Right lung (tissue), 2 donors: ENCODE measurements at regions not wholly inside any gene's neighbourhood (a gene's known extent, or its start where the extent isn't known, plus 50 kb on each side); places are given as distances from the start of the nearest gene placed in this dataset.
"Not testable (repeated sequence)": the region's sequence is repeated elsewhere in the genome, so short reads cannot be mapped to it uniquely, and the experiment has no call there.

Source experiments
- DNase-seq, 2 donors: peaks; one replicate each; pipeline ENCODE4 v3.0.0-alpha.2; 2013

DNA sequence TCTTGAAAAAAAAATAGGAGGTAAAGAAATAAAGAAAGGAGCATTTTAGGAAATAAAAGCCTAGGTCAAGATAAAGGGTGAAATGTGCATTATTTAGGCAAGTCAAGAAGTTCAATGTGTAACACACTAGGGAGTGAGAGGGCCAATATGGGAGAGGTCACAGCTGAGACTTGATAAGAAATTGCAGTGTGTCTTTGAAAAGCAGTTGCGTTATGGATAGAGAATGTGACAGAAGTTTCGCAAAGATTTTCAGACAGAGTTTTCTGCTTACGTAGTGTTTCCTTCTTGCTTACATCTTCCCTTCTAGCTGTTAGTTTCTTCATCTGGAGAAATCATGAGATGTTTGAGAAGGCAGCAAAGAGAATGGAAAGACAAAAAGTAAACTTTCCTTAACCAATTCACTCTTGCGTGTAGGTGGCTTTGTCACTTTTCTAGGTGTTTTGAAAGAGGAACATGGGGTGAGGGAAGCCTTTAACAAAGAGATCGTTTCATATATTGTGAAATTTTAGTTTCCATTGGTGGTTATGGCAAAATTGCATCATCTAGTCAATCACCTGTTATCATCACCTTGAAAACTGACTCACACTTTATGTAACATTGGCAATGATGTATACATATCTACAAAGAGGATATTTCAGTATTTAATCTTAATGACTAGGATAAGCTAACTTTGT, 975.5 kb downstream of the OLFM4 start:
- no peak for DNase-seq

DNA sequence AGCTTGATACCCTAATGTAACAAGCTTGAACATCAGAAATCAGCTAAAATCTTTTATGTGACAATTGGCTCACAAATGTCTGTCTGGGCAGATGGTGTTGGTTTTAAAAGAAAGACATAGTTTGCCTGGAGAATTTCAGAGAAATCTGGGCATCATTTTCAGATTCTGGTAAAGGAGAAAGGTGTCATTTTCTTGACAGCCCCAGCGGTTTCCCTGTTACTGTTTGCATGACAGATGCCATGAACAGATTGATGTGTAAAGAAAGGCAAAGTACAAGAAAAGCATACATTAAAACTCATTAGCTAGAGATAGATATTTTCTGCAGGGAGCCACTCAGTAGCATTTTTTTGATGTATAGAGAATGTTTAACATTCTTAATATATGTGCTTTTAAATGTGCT, 987.9 kb downstream of the OLFM4 start:
- DNase-seq = no peak

DNA sequence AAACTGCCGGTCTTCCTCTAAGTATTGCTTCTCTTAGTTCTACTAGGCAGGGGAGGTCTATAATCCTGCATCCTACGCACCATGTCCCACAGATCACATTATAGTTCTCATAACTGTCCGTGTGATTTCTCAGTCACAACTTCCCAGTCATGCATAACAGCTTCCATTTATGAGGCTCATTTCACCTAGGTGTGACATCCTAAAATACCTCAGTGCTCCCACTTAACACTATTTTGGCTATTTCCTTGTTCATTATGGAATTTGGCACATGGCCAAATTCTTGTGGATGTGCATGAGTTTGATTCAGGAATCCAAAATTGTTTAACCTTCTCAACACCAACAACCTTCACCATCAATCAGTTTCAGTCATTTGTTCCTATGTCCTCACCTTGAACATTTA, 989.9 kb downstream of the OLFM4 start:
- DNase-seq = no peak

DNA sequence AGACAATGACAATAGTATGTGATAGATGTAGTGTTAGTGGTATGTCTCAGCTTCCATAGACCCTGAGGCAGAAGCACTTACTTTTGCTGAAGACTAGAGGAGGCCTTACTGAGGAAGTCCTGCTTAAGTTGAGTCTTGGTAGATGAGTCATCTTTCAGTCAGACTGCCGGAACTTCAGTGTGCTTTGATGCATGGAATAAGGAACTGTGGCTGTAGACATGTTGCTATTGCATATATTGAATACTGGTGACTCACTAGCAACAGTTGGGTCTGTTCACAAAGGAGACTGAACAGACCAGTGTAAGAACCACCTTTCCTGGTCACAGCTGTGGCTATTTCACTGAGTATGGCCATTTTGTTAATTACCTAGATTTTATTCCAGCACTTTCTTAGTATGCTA, 1000.6 kb downstream of the OLFM4 start:
- no peak for DNase-seq

DNA sequence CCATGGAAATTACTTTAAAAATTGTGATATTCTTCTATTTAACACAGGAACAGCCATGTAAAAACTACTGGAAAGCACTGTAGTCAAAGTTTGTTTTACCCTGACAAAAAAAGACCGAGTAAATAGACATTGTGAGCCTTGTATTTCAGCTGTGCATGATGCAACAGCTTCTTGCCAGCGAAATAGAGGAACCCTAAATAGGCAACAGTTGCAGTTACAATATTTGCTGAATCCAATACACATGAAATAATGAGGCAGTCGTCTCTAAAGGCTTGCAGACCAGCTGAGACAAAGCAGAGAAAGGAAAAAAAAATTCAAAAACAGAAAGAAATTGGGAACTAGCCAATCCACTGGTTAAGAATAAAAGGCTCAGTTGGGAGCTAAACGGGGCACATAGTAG, 1001.1 kb downstream of the OLFM4 start:
- DNase-seq = no peak

DNA sequence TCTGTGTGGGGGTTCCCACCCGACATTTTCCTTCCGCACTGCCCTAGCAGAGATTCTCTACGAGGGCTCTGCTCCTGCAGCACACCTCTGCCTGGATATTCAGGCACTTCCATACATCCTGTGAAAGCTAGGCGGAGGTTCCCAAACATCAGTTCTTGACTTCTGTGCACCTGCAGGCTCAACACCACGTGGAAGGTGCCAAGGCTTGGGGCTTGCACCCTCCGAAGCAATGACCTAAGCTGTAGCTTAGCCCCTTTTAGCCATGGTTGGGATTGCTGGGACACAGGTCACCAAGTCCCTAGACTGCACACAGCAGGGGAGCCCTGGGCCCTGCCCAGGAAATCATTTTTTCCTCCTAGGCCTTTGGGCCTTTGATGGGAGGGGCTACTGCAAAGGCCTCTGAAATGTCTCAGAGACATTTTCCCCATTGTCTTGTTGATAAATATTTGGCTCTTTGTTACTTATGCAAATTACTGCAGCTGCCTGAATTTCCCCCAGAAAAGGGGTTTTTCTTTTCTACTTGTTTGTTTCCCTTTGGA, 1004.8 kb downstream of the OLFM4 start:
- no peak for DNase-seq

DNA sequence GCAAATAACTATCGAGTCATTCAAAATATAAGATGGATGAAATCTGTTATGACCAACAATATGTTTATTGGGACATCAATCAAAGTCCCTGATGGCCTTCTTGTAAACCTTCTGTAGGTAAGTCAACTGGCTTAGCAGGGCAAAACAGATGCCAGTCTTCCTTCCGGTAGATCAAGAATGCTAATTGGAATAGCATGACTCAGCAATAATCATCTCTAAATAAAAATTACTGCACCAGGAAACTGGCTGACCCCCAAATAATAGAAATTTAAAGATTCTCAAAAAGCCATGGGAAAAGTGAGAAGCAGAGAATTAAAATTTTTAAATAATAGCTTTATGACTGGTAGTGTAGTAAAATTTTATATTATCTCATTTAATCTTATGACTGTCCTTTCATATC, 1005.4 kb downstream of the OLFM4 start:
- no peak for DNase-seq

DNA sequence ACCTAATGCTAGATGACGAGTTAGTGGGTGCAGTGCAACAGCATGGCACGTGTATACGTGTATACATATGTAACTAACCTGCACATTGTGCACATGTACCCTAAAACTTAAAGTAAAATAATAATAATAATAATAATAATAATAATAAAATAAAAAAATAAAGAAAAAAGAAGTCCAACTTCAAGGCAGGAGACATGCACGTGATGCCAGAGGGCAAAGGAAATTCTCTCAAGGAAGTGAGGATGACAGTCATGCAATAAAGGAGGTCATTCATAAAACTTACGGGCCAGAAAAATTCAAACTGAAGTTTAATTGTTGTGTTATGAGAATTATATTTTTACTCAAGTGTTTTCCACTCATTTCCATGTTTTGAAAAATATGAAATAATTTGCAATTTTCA, 1028.8 kb downstream of the OLFM4 start:
- DNase-seq = not testable (repeated sequence)

DNA sequence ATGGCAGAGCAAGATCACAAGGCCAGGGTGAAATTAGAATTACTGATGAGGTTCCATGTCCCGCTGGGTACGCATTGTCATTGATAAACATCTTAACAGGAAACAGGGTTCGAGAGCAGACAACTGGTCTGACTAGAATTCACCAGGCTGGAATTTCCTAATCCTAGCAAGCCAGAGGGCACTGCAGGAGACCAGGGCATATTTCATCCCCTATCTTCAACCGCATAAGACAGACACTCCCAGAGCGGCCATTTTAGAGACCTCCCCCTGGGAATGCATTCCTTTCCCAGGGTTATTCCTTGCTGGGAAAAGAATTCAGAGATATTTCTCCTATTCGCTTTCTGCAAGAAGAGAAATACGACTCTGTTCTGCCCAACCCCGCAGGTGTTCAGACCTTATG, 1041.3 kb downstream of the OLFM4 start:
- DNase-seq = not testable (repeated sequence)

DNA sequence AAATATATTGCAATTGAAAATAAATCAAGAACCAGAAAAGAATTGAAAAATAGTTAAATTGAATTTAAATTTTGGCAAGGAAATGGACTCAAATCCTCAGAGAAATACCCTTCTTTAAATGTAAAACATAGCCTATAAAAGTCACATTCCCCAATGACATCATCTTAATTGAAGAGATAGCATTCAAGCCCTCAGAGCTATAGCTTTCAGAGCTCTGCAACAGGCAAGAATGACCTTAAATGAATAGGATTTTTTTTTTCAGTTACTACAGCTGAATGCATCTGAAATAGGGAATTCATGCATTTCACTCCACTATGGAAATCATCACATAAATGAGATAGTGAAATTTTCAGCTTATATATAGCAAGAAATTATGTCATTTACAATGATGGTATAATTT, 1049.0 kb downstream of the OLFM4 start:
- no peak for DNase-seq

DNA sequence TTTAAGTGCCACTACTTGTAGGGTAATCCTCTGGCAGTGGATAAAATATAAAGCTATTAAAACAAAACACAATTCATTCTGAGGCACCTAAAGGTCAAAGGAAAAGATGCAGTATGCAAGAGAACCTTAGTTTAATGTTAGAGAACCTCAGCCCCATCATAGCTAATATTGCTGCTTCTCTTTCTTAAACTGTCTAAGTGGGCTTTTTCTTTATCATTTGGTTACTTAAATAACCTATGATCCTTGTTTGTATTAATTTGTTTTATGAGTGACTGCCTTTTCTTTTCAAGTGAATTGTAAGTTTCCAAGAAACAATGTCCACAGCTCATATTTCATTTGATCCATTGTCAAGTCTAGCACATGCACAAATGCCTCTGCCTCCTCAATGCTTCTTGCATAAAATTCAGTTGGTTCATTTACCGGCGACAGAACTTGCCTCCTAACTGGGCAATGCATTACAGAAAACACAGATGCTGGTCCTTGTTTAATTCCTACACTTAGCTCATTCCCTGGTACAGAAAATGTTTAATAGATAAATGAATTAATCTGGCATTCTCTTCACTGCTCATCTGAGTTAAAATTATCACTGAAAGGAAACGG, 1049.8 kb downstream of the OLFM4 start:
- DNase-seq = no peak

DNA sequence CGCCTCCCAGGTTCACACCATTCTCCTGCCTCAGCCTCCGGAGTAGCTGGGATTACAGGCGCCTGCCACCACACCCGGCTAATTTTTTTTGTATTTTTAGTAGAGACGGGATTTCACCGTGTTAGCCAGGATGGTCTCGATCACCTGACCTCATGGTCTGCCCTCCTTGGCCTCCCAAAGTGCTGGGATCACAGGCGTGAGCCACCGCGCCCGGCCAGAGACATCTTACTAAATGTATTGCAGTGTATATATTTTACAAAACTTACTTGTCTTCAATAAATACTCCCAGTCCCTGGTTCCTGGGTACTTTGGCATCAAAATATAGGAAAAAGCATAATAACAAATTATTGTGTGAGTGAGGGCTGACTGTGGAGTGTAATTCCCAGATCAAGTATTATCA, 1053.7 kb downstream of the OLFM4 start:
- not testable (repeated sequence) for DNase-seq

DNA sequence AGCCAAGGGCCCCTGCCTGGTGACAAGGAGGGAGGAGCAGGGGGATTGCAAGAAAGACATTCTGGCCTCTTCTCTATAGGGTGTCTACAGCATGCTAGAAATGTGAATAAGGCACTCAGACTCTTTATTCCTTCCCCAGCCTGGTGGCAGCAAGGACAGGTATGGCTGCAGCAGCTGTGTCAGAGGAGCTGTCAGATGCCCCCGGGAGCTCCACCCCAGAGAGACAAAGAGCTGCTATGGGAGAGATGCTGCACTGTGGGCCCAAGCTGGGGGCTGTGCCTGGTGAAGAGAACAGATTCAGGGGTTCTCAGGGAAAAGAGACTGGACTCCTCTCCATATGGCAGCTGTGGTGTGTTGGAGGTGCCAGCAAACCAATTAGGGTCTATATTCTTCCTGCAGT, 1063.3 kb downstream of the OLFM4 start:
- DNase-seq = no peak

DNA sequence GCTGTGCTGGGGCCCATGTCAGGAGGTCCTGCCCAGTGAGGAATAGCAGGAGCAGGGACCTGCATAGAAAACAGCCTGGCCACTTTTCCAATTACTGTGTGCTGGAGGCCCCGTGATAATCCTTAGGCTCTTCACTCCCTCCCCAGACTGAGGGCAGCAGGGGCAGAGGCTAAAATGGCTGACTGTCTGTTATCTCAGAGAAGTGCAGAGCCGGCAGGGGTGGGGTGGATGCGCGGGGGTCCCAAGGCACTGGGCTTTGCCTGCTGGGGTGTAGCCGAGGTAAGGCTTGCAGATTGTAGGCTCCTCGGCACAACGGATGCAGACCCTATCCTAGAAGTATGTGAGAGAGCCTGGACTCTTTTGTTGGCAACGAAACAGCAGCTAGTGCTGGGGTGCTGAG, 1064.1 kb downstream of the OLFM4 start:
- no peak for DNase-seq

DNA sequence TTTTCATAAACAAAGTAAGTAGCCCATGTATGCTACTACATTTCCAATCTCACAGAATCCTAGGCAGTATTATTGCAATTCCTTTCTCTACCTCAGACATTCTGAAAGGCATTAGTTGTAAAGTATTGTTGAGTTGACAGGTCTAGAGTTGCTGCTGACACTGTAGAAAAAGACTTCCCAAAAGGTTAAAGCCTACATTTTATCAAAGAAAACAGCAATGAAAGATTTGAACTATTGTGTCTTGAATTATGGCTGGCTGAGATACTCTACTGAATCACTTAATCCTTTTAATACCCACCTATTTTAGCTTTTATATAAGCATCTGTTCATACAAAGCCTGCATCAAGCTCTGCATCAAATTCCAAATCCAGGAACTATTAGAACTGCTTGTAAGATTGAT, 1082.0 kb downstream of the OLFM4 start:
- DNase-seq = no peak

DNA sequence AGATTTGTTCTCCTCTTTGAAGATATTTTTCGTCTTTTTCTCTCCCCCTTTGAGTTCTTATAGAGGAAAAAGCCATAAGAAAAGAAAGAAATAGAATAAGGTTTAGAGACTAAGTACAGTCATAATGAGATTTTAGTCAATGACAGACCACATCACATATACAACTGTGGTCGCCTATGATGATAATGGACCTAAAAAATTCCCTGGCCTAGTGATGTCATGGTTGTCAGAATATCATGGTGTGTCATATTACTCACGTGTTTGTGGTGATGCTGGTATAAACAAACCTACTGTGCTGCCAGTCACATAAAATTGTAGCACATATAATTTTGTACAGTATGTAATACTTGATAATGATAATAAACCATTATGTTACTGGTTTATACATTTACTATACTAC, 1096.1 kb downstream of the OLFM4 start:
- no peak for DNase-seq

DNA sequence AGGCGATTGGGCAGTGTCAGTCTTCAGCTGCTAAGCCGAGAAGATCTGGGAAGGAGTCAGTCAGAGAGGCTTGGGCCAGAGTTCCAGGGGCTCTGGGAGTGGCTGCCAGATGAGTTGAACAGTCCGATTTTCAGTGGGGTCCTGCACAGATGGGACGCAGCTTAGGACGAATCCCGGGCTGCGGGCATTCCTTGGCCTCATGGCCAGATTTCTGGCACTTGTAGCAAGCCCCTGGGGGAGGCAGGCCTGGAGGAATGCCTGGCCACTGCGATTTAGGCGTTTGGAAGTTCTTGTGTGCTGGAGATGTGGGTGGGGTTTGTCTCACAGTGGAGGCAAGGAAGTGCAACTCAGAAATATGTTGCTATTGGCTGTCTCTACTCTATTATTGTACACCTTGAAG, 1102.3 kb downstream of the OLFM4 start:
- not testable (repeated sequence) for DNase-seq

DNA sequence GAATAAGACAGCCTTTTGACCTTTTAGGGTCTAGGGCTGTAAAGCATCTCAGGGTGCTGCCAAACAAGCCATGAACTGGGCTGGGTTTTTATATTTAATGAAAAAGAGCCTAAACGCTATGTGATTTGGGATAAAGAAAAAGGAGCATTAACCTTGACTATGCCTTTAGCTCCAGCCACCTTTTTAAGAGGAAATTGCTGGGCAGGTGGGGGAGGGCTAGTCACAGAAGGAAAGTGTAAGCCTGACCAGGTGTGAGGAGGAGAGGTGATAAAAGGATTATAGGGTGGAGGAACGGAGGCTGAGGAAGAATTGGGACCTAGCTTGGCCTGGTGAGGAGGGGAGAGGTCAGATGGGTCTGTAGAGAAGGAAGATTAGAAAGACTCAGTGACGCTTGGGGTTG, 1102.8 kb downstream of the OLFM4 start:
- DNase-seq = not testable (repeated sequence)

DNA sequence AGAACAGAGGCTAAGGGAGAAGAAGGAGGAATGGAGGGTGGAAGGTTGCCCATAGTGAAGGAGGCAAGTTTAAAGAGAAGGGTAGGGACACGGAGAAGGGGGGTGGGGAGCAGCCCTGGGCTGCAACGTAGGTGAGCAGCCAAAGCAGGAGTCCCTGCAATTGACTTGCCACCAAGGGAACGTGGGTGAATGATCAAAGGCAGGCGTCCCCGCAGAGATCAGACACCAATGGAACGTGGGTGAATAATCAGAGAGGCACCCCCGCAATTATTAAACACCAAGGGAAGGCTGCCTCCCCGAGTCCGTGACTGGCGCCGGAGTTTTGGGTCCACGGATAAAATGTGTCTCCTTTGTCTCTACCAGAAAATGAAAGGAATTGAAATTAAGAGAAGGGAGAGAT, 1103.5 kb downstream of the OLFM4 start:
- not testable (repeated sequence) for DNase-seq

DNA sequence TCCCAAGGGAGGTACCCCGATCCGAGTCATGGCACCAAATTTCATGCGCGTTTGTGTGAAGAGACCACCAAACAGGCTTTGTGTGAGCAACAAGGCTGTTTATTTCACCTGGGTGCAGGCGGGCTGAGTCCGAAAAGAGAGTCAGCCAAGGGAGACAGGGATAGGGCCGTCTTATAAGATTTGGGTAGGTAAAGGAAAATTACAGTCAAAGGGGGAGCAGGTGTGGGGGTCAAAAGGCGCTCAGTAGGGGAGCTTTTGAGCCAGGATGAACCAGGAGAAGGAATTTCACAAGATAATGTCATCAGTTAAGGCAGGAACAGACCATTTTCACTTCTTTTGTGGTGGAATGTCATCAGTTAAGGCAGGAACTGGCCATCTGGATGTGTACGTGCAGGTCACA, 1104.1 kb downstream of the OLFM4 start:
- DNase-seq = not testable (repeated sequence)

DNA sequence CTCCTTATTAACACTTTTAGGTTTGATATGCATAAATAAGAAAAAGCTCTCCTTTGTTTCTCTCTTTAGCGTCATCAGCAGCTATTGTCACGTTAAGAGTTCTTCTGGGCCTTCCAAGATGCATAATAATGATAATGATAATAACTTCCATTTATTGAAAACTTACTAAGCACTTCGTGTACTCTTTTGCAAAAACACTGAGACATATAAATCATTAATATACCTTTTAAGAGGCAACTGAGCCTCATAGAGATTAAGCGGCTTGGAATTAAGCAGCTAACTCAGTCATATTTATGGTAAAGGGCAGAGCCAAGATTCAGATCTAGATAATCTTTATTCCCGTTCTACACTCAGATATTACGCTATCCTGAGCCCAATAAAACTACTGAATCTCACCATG, 1105.1 kb downstream of the OLFM4 start:
- no peak for DNase-seq

DNA sequence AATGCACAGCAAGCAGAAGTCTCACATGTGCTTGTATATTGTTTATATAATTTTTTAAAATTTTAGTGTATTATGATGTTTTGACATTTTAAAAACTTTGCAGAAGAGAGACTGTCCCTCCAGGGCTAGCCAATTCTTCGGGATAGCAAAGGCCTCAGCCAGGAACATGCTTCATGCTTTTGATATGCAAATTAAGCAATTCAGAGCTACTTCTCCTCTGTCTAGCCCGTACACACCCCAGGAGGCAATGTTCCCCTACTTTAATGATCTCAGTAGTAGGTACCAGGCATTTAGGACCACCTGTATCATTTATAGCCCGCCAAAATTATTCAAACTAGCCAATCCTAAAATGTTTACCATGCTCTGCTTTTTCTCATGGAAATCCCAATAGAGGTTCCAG, 1116.2 kb downstream of the OLFM4 start:
- no peak for DNase-seq

DNA sequence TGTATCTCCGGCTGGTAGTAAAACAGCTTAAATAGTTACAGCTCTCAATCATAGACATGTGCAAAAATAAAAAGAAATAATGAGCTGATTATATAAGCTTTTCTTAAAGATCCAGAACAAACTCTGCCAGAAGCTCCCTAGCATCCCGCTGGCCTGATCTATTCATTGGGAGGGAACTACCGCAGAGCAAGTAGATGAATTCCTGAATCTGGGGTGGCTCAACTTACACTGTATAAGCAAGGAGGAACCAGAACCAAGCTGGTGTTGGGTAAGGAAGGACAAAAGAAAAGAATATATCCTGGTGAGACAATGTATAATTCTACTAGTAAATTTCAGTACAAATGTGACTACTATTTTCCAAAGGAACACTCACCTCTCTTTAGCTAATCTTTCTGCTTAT, 1122.2 kb downstream of the OLFM4 start:
- DNase-seq = no peak

DNA sequence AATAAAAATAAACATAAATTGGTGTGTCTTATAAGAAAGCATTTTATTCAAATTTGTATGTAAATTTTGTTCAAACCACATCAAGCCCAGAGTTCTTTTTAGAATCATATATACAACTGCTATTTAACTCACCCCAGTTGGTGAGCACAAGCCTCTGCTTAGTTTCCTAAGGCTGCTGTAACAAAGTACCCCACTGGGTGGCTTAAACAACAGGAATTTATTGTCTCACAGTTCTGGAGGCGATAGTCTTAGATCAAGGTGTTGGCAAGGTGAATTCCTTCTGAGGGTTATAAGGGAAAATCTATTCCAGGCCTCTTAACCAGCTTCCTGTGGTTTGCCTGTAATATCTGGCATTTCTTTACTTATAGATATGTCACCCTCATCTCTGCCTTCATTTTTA, 1133.5 kb downstream of the OLFM4 start:
- no peak for DNase-seq
